HG03460 (cell line): ENCODE measurements at regions not wholly inside any gene's neighbourhood (a gene's known extent, or its start where the extent isn't known, plus 50 kb on each side); places are given as distances from the start of the nearest gene placed in this dataset.
"Not testable (repeated sequence)": the region's sequence is repeated elsewhere in the genome, so short reads cannot be mapped to it uniquely, and the experiment has no call there.

Source experiments
- ATAC-seq: cut with Tn5 transposase; IDR thresholded peaks from one replicate; pipeline ENCODE4 v1.9.1; 2021; ENCODE audit not compliant: unreplicated experiment

DNA sequence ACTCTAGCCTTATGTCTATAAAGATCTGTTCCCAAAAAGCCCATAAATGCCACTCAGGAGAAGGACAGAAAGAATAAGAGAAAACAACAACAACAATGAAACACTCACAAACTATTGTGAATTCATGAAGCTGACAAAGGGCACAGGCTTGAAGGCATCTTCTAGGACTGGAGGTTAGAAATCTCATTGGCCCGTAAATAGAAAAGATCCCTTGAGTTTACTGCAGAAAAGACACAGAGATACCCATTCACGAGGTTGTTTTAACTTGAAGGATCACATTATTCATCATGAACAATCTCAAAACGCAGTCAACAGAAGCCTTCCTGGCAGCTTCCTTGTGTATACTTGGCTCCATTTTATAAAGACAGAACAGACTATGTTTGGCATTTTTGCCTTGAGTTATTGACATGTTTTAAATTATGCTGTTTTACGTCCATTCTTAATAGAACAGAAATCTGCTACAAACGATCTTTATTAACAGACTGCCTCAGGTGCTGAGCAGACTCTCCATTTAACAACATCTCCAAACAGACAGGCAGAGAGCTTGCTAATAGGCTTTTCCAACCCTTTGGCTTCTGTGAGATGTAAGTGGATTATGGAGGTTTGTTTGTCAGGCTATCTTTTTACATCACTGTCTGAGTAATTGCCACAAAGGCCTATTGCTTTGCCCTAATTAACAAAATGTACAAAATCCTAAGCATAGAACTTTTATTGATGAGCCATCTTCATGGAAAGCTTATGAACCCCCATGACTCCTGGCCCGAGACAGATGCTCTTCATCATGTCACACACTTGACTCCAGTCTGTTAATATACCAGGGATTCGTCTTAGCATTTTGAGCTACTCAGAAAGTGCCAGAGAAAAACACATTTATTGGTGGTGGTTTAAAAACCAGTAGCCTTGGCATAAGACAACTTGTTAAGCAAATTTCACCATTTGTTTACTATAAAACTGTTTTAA lies 735.3 kb upstream of the ZNF608 start:
- ATAC-seq = no peak

DNA sequence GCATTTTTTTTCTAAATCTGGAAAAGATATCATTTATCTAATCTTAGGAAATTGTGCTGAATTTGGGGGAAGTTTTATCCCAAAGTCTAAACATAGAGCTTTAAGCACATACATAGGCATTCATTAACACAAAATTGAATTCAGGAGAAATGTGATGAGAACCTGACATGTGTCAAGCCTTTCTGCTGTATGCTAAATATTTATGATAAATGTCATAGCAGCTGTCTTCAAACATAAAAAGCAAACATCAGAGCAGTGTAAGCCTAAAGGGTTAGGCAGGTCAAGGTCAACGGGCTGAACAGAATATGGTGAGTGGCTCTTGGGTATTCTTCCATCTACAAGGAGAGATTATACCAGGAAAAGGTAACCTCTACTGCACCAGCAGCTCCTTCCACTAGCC lies 737.2 kb upstream of the ZNF608 start:
- ATAC-seq = no peak

GRCh38 chr5:125484272-125484741 lies 737.9 kb upstream of the ZNF608 start:
- no peak for ATAC-seq

DNA sequence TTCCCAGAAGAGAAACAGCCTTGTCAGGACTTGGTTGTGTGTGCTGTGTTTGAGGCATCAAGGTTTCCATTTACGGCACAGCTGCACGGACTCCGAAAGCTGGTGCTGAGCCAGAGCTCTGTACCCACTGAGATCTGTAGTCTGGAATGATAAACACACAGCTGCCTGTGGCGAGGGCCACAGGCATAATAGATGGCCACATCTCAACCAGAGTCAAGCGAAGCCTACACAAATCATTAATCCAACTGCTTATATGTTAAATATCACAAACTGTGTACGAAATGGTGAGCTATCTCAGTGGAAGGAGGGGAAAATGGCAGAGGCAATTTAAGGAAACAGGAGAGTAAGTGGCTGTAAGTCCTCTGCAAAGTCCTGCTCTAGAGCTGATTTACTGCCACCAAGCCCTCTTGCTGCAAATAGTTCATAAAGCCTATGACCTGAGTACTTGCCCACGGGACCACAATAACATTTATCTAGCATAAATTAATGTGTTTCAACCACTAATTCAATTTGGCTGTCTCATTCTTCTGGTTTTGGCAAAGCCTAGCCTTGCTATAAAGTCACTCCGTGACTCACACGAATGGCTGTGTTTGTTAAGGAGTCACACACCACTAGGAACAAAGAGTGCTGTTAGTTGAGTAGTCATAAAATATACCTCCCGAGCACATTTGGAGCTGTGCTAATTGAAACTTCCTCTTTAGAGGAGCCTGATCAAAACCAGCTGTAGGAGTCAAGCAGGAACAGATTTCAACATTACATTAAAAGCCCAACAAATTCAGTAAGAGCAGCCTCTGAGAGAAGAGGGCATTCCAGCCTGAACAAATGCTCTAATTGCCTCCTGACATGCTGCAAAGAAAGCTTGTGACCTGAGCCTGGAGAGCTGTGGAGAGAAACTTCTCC lies 738.6 kb upstream of the ZNF608 start:
- no peak for ATAC-seq

- no peak for ATAC-seq
These were observed 739.3 kb upstream of the ZNF608 start for GRCh38 chr5:125485771-125486170.

DNA sequence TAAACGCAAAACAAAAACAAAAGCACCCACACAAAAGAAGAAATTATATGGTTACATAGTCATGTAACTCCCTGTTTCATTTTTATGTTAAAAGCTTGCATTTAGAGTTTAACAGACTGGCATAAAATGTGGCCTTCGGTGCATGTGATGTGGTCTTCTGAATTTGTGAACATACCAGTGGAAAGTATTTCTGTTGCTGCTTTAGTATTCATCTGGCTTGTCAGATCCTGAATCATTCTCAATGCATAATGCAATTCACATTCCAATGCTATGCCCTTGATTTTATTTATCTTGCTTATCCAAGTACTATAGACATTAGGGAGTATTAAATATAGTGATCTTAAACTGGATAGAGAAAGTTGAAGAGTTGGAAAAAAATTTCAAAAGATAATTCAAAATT lies 740.2 kb upstream of the ZNF608 start:
- ATAC-seq = no peak

DNA sequence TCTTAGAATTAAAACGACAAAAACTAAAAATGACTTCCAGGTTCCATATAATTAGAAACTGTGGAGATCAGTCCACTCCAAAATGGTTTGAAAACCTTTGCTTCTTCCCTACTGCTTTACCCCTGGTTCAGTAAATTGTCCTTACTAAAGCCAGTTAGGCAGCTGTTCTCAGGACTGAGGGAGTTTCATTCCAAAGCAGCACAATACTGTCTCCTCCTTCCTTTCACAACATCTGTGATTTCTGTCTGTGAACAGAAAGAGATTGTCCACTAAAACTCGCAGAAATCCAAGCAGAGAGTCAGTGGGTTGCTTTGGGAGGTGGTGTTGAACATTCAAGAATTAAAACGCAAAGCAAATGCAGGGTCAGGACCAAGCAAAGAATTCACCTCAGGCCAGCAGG lies 740.8 kb upstream of the ZNF608 start:
- ATAC-seq = no peak

DNA sequence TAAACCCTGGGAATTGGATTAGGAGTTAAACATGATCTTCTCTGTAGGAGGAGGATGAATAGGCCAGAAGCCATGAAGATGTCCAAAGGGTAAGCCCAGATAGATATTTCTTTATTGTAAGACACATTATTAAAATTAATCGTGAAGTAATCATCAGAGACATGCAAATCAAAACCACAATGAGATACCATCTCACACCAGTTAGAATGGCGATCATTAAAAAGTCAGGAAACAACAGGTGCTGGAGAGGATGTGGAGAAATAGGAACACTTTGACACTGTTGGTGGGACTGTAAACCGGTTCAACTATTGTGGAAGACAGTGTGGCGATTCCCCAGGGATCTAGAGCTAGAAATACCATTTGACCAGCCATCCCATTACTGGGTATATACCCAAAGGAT lies 741.2 kb upstream of the ZNF608 start:
- not testable (repeated sequence) for ATAC-seq

DNA sequence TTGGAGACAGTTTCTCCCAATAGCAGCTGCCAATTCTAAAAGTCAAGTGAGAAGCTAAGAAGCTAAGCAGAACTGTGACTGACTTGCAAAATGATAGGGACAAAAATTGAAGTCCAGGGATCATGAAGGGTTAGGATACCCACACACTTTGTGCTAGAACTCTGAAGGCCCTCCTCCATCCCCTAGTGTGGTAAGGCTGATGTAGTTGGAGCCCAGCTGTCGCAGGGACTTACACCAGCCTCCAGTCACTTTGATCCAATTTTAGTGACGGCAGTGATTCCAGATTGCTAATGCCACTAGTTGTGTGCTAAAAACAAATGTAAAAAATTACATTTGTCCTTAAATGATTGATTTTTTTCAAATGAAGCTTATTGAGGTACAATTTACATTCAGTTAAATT lies 742.7 kb upstream of the ZNF608 start:
- ATAC-seq = no peak

DNA sequence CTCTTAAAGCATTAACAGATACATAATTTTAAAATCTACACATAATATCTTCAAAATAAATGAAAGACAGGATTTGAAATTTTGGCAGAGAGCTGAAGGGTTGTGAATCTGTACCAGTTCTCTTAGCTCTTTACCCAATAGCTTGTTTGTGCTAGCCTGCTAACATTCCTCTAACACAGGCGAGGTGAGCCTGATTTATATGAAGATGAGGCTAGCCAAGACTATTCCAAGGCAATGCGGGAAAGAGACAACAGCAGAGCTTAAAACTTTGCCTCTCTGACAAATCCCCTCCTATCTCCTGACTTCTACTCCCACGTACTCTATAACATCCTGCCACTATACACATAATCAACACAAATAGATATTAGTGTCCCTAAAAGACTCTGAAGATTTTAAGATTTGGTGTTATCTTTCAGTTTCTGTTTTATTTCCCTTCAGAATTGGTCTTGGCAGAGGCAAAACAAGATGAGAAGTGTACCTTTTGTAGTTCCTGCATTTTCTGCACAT lies 745.6 kb upstream of the ZNF608 start:
- no peak for ATAC-seq

GRCh38 chr5:125492977-125493376 lies 746.5 kb upstream of the ZNF608 start:
- ATAC-seq = no peak

DNA sequence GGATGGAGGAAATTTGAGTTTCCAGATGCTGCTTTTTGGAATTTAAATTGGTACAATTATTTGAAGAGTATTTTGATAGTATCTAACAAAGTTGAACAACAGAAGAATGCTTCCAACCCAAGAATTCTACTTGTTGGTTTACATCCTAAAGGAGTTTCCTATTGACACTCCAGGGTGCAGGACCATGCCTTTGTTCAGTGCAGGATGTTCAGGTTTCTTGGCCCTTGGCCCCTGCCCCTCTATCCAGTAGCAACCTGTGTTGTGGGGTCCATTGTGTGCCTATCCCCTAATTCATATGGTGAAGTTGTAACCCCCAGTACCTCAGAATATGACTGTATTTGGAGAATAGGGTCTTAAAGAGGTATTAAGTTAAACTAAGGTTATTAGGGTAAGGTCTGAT lies 750.0 kb upstream of the ZNF608 start:
- ATAC-seq = no peak

- ATAC-seq = no peak
These were observed 751.2 kb upstream of the ZNF608 start for GRCh38 chr5:125497651-125498050.

DNA sequence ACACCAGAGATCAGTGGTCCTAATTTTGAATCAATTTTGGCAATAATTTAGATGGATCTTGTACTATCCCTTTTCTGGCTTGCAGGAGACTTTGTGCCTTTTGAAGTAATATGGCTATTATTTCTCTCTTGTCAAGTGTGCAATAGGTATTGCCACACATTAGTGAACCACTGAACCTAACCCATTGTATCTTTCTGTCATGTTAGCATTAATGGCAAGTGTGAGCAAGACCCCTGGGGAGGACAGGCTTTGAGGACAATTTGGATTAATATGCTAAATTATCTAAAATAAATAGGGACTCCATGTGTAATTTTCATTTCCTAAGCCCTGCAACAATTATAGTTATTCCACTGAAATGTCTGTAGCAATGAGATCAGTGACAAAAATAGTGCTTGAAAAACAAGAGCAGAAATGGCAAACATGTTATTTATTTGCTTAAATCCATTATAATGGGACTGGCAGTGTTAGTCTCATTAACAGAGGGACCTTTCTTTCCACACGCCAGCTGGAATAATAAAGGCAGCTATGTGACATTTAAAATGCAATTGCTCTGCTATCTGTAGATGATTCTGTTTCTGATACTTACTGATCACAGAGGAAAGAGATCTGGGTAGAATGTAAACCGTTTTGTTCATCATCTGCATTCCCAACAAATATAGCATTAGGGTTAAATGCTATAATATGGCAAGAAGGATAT lies 753.3 kb upstream of the ZNF608 start:
- no peak for ATAC-seq

GRCh38 chr5:125501396-125501795 lies 755.0 kb upstream of the ZNF608 start:
- no peak for ATAC-seq

DNA sequence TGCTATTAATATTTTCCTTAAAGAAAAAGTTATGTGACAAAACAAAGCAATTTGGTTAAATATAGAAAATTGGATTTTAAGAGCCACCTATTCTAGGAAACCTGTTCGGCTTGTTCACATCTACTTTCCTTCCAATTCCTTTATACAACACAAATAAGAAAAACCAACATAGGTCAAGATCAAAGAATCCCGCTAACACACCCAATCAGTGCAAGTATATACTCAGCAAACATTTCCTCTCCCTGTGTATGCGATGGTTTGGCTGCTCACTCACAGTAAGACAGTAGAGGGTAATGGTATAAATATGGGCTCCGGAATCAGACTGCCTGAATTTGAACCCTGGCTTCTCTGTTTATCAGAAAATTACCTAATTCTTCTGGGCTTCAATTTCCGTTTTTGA lies 757.5 kb upstream of the ZNF608 start:
- ATAC-seq = no peak

- ATAC-seq = no peak
These were observed 758.7 kb upstream of the ZNF608 start for GRCh38 chr5:125505115-125505514.

GRCh38 chr5:125506124-125506523 lies 759.7 kb upstream of the ZNF608 start:
- ATAC-seq = no peak

DNA sequence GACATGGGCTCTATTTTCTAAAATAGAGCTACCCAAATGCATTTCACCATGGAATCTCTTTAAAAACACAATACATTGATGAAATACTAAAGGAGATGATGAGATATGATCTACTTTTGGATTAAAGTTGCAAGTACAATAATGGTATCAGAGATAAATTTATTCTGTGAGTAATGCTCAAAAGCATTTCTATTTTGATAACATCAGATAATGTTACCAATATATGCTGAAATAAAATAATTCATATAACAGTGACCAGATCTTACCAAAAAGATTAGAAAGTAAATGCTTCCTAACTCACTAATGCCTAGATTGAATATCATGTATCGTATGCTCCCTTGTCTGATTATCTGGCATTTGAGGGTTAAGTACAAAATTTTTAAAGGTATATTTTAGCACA lies 761.8 kb upstream of the ZNF608 start:
- ATAC-seq = no peak

GRCh38 chr5:125510651-125511050 lies 764.2 kb upstream of the ZNF608 start:
- no peak for ATAC-seq

DNA sequence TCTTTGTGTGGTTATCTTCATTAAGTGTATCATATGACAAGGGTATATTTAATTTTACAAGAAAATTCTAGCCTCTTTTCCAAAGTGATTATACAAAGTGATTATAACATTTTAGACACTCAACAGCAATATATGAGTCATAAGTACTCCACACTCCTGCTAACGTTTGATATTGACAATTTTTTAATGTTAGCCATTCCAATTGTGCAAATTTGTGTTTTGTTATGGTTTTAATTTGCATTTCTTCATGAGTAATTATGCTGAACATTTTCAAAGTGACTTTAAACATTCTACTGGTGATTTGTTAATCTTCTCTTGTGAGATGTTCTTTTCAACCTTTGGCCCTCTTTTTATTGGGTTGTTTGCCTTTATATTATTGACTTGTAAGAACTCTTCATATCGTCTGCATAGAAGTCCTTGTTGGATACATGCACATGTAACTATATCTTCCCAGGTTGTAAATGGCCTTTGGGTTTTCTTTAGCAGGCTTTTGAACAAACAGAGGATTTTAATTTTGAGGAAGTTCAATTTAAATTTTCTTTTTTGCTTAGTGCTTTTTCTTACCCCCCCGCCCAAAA lies 771.6 kb upstream of the ZNF608 start:
- no peak for ATAC-seq
